GM12878 (cell line): ENCODE measurements at regions not wholly inside any gene's neighbourhood (a gene's known extent, or its start where the extent isn't known, plus 50 kb on each side); places are given as distances from the start of the nearest gene placed in this dataset.

ENCODE experiments used
- ATAC-seq: fragments of 200-7000 bp; cut with Tn5 transposase; 3 replicates; pipeline ENCODE4 v1.9.1; 2020; ENCODE audit warnings: mild to moderate bottlenecking, moderate library complexity
- BruUV-seq: library from RNA; stranded (reverse); fragments of 400-500 nt; replicated peaks from 2 replicates; lab custom pipeline; 2021; lab: Mats Ljungman, UMichigan
- CTCF ChIA-PET: fragments of 300-600 bp; sonication (Branson Sonifier 250); formaldehyde crosslinking; extraction: SDS; loops from one replicate; lab custom pipeline; 2021; ENCODE audit warnings: inconsistent platforms; lab: Yijun Ruan, JAX
- POLR2A ChIA-PET: fragments of 350-600 bp; formaldehyde crosslinking; extraction: SDS; loops from one replicate; lab custom pipeline; 2021; ENCODE audit warnings: inconsistent platforms; lab: Charles Lee
- RAD21 ChIA-PET: fragments of 300-600 bp; sonication (Branson Sonifier 250); formaldehyde crosslinking; loops from one replicate; lab custom pipeline; 2023; ENCODE audit warnings: antibody characterized with exemption; ENCODE audit not compliant: unreplicated experiment; lab: Charles Lee
- SMC1A ChIA-PET: fragments of 300-600 bp; sonication (Branson Sonifier 250); formaldehyde crosslinking; loops from one replicate; lab custom pipeline; 2023; ENCODE audit not compliant: unreplicated experiment, uncharacterized antibody; lab: Charles Lee
- DNase-seq: peaks from one replicate; pipeline ENCODE4 v3.0.0-alpha.2; 2011; ENCODE audit warnings: low read depth, low spot score
- FAIRE-seq: peaks from 3 replicates; lab custom pipeline; 2011; peaks lifted over from hg19 to GRCh38; lab: Jason Lieb, UNC
- H2AFZ ChIP-seq: 2 replicates; pipeline ENCODE4 v1.6.0; 2011; ENCODE audit warnings: low read depth, low read length, control low read depth; ENCODE audit not compliant: control insufficient read depth
- H3K27ac ChIP-seq: 2 replicates; pipeline ENCODE4 v1.5.1; 2011; ENCODE audit warnings: control low read depth; ENCODE audit not compliant: control insufficient read depth, insufficient read depth
- H3K27me3 ChIP-seq, 2 experiments: replicated peaks in 1 of 2; 2 replicates each; pipeline versions ENCODE4 v1.6.0 to v1.6.1; 2011; ENCODE audit warnings: low read length in 1 of 2; ENCODE audit not compliant: control insufficient read depth in 2 of 2, insufficient read depth in 2 of 2
- H3K36me3 ChIP-seq, 2 experiments: 2 replicates each; pipeline ENCODE4 v1.5.1; 2011; ENCODE audit warnings: low read length in 1 of 2; ENCODE audit not compliant: control insufficient read depth in 2 of 2, insufficient read depth in 2 of 2
- H3K4me1 ChIP-seq: 2 replicates; pipeline ENCODE4 v1.6.1; 2011; ENCODE audit warnings: mild to moderate bottlenecking, low read length, moderate library complexity, mixed read lengths; ENCODE audit not compliant: control insufficient read depth, insufficient read depth
- H3K4me2 ChIP-seq: 2 replicates; pipeline ENCODE4 v1.6.0; 2011; ENCODE audit warnings: control low read depth; ENCODE audit not compliant: control insufficient read depth, insufficient read depth
- H3K4me3 ChIP-seq: fragments of 200-600 bp; sonication (generic); 2 replicates; pipeline ENCODE4 v1.5.1; 2016
- H3K79me2 ChIP-seq: 2 replicates; pipeline ENCODE4 v1.6.0; 2011; ENCODE audit warnings: low read length; ENCODE audit not compliant: control insufficient read depth, insufficient read depth
- H3K9ac ChIP-seq: 2 replicates; pipeline ENCODE4 v1.8.0; 2011; ENCODE audit warnings: low read length, control low read depth, mixed read lengths; ENCODE audit not compliant: control insufficient read depth, insufficient read depth
- H3K9me3 ChIP-seq: replicated peaks from 3 replicates; pipeline ENCODE4 v1.5.1; 2011; ENCODE audit warnings: mild to moderate bottlenecking, low read length; ENCODE audit not compliant: control insufficient read depth, insufficient read depth
- H4K20me1 ChIP-seq: 2 replicates; pipeline ENCODE4 v1.6.0; 2011; ENCODE audit not compliant: control insufficient read depth, insufficient read depth
- IKZF2 ChIP-seq, 2 experiments: fragments of 450-650 bp; IDR thresholded peaks; 2 replicates each; pipeline ENCODE4 v1.6.1; 2017; ENCODE audit warnings: mild to moderate bottlenecking in 2 of 2, moderate library complexity in 2 of 2
- YBX1 ChIP-seq: fragments of 450-650 bp; IDR thresholded peaks from 2 replicates; pipeline ENCODE4 v1.6.1; 2016; ENCODE audit warnings: antibody characterized with exemption
- ZNF24 ChIP-seq: fragments of 450-650 bp; IDR thresholded peaks from 2 replicates; pipeline ENCODE4 v1.6.1; 2017; ENCODE audit warnings: antibody characterized with exemption, mild to moderate bottlenecking
- ZNF622 ChIP-seq: fragments of 450-650 bp; IDR thresholded peaks from 2 replicates; pipeline ENCODE4 v1.6.1; 2017; ENCODE audit warnings: mild to moderate bottlenecking, inconsistent platforms
- ZZZ3 ChIP-seq: IDR thresholded peaks from 2 replicates; pipeline ENCODE4 v1.6.1; 2011; ENCODE audit warnings: low read depth; ENCODE audit not compliant: control insufficient read depth, insufficient read length
- whole genome bisulfite sequencing: methylation state at CpG from one replicate; pipeline ENCODE4 v1.1.6; 2016; ENCODE audit warnings: low lambda C conversion rate; ENCODE audit not compliant: insufficient replicate concordance, insufficient coverage; ENCODE audit errors: missing lambda C conversion rate; 5-methylcytosine and 5-hydroxymethylcytosine counted together
- in situ Hi-C: fragments of 300-500 bp; cut with MboI; formaldehyde crosslinking; loops from 9 replicates; pipeline ENCODE4 v1.14.3; 2018; ENCODE audit warnings: mixed read lengths
- intact Hi-C: fragments of 100-400 bp; cut with micrococcal nuclease; formaldehyde crosslinking; loops from one replicate; pipeline ENCODE4 v1.14.2; 2022; ENCODE audit not compliant: unreplicated experiment
- TF ChIP-seq, protein P1 (sequence below): fragments of 450-650 bp; conservative IDR thresholded peaks from 2 replicates; pipeline ENCODE4 v1.6.1; 2017; ENCODE audit warnings: mild to moderate bottlenecking, moderate library complexity
- TF ChIP-seq, protein P2 (sequence below): fragments of 450-650 bp; IDR thresholded peaks from 2 replicates; pipeline ENCODE4 v1.6.1; 2017; ENCODE audit warnings: low read depth, mild to moderate bottlenecking, moderate library complexity
- TF ChIP-seq, protein P3 (sequence below): fragments of 450-650 bp; IDR thresholded peaks from 2 replicates; pipeline ENCODE4 v1.6.1; 2017; ENCODE audit warnings: borderline replicate concordance
- TF ChIP-seq, protein P4 (sequence below): fragments of 450-650 bp; IDR thresholded peaks from 2 replicates; pipeline ENCODE4 v1.6.1; 2017; ENCODE audit warnings: mild to moderate bottlenecking, moderate library complexity

DNA sequence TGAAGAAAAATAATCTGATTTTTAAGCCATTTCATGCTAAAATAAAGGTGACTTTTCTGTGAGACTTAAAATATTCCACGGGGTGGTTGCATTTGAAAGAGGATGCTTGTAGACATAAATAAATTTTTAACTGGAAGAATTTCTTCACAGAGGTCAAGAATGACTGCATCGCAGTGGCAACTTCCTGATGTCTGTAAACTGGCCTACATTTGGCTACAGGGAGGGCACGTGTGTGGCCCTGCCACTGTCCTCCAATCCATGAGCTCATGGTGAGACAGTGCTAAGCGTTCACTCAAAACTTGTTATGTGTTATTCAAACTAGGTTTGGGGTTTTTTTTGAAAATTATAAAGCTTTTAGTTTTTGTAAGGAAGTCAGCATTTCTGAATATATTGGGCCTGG lies 1089.3 kb downstream of the EFNB2 start (continued):
- TF ChIP-seq IKZF2 (IDR thresholded peaks at IDR 0.05) (no peak), ZNF24 (no peak)

DNA sequence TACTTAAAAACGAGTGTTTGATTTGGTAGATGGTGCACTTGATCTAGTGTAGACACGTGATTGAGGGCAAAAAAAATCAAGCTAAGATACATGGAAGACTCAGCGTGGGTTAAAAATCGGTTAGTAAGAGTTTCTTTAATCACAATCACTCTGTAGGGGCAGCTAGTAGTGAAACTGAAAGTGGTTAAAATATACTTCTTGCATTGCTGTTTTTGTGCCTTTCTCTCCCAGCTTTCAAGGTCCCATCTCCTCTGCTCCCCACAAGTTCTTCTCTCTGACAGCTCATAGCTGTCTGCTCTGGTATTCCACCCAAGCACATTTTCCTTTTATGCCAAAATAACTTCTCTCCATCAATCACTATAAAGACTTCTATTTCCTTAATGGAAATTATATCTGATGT lies 1089.7 kb downstream of the EFNB2 start:
- ChIA-PET CTCF (no interaction called here), RAD21 (no interaction called here), POLR2A (no interaction called here), SMC1A (interaction anchor here (0.9 kb wide), 1 partner anchor 13 kb away, joined by 3 read pairs; no protein-coding TSS in a partner anchor)
- Histone ChIP-seq H4K20me1 (no peaks in the 10 kb centered on the region), H3K4me3 (no peak overlapping the region), H3K36me3 (no peaks in the 10 kb centered on the region), H2AFZ (no peak overlapping the region), H3K9me3 (no peaks in the 10 kb centered on the region), H3K27me3 (no peaks in the 10 kb centered on the region)
- in situ Hi-C loops = no loop called here
- WGBS = 42% methylated on average over 4 of the region's 4 CpGs
- ATAC-seq (no peak), DNase-seq (no peak), FAIRE-seq (no peak)
- no TSS peak for BruUV-seq
- TF ChIP-seq, protein P1, sequence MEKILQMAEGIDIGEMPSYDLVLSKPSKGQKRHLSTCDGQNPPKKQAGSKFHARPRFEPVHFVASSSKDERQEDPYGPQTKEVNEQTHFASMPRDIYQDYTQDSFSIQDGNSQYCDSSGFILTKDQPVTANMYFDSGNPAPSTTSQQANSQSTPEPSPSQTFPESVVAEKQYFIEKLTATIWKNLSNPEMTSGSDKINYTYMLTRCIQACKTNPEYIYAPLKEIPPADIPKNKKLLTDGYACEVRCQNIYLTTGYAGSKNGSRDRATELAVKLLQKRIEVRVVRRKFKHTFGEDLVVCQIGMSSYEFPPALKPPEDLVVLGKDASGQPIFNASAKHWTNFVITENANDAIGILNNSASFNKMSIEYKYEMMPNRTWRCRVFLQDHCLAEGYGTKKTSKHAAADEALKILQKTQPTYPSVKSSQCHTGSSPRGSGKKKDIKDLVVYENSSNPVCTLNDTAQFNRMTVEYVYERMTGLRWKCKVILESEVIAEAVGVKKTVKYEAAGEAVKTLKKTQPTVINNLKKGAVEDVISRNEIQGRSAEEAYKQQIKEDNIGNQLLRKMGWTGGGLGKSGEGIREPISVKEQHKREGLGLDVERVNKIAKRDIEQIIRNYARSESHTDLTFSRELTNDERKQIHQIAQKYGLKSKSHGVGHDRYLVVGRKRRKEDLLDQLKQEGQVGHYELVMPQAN = no peak
- no peak for TF ChIP-seq YBX1
- TF ChIP-seq, protein P2, sequence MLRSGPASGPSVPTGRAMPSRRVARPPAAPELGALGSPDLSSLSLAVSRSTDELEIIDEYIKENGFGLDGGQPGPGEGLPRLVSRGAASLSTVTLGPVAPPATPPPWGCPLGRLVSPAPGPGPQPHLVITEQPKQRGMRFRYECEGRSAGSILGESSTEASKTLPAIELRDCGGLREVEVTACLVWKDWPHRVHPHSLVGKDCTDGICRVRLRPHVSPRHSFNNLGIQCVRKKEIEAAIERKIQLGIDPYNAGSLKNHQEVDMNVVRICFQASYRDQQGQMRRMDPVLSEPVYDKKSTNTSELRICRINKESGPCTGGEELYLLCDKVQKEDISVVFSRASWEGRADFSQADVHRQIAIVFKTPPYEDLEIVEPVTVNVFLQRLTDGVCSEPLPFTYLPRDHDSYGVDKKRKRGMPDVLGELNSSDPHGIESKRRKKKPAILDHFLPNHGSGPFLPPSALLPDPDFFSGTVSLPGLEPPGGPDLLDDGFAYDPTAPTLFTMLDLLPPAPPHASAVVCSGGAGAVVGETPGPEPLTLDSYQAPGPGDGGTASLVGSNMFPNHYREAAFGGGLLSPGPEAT = no peak
- no peak for TF ChIP-seq ZNF622
- TF ChIP-seq, protein P3, sequence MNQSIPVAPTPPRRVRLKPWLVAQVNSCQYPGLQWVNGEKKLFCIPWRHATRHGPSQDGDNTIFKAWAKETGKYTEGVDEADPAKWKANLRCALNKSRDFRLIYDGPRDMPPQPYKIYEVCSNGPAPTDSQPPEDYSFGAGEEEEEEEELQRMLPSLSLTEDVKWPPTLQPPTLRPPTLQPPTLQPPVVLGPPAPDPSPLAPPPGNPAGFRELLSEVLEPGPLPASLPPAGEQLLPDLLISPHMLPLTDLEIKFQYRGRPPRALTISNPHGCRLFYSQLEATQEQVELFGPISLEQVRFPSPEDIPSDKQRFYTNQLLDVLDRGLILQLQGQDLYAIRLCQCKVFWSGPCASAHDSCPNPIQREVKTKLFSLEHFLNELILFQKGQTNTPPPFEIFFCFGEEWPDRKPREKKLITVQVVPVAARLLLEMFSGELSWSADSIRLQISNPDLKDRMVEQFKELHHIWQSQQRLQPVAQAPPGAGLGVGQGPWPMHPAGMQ = no peak
- TF ChIP-seq, protein P4, sequence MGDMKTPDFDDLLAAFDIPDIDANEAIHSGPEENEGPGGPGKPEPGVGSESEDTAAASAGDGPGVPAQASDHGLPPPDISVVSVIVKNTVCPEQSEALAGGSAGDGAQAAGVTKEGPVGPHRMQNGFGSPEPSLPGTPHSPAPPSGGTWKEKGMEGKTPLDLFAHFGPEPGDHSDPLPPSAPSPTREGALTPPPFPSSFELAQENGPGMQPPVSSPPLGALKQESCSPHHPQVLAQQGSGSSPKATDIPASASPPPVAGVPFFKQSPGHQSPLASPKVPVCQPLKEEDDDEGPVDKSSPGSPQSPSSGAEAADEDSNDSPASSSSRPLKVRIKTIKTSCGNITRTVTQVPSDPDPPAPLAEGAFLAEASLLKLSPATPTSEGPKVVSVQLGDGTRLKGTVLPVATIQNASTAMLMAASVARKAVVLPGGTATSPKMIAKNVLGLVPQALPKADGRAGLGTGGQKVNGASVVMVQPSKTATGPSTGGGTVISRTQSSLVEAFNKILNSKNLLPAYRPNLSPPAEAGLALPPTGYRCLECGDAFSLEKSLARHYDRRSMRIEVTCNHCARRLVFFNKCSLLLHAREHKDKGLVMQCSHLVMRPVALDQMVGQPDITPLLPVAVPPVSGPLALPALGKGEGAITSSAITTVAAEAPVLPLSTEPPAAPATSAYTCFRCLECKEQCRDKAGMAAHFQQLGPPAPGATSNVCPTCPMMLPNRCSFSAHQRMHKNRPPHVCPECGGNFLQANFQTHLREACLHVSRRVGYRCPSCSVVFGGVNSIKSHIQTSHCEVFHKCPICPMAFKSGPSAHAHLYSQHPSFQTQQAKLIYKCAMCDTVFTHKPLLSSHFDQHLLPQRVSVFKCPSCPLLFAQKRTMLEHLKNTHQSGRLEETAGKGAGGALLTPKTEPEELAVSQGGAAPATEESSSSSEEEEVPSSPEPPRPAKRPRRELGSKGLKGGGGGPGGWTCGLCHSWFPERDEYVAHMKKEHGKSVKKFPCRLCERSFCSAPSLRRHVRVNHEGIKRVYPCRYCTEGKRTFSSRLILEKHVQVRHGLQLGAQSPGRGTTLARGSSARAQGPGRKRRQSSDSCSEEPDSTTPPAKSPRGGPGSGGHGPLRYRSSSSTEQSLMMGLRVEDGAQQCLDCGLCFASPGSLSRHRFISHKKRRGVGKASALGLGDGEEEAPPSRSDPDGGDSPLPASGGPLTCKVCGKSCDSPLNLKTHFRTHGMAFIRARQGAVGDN = no peak
- no peak for TF ChIP-seq ZZZ3
- TF ChIP-seq, all 136 proteins: peak for 0
- Histone ChIP-seq H3K27ac (no peak overlapping the region), H3K4me1 (no peaks in the 10 kb centered on the region), H3K79me2 (no peaks in the 10 kb centered on the region), H3K4me2 (no peak overlapping the region), H3K9ac (no peak overlapping the region)
- intact Hi-C loops = no loop called here
